ENCODE measurements at regions not wholly inside any gene's neighbourhood (a gene's known extent, or its start where the extent isn't known, plus 50 kb on each side); places are given as distances from the start of the nearest gene placed in this dataset.

- Histone ChIP-seq H4K8ac (replicated peaks; ENCODE audit: insufficient read length, low read depth, low read length) (no peak overlapping the region), H2BK12ac (ENCODE audit: insufficient read length, low read depth, low read length) (no peak overlapping the region), H3K79me1 (ENCODE audit: insufficient read depth, low read depth, low read length, poor library complexity, severe bottlenecking) (no peaks in the 10 kb centered on the region), H3K4ac (ENCODE audit: low read depth, low read length) (no peak overlapping the region), H4K5ac (ENCODE audit: insufficient read length, low read depth, low read length) (no peak overlapping the region), H3K14ac (ENCODE audit: insufficient read depth, low read length) (no peak overlapping the region), H3T11ph (ENCODE audit: low read length) (no peak overlapping the region), H2AK5ac (ENCODE audit: insufficient read length, low read length) (no peak overlapping the region), H2BK120ac (ENCODE audit: low read depth, low read length, poor library complexity, severe bottlenecking) (no peak overlapping the region), H2BK5ac (ENCODE audit: insufficient read length, low read length) (no peak overlapping the region), H3K9me3 (ENCODE audit: control insufficient read depth, low read depth, low read length) (no peaks in the 10 kb centered on the region), H2BK15ac (ENCODE audit: low read depth, low read length) (no peak overlapping the region), H3K9ac (ENCODE audit: extremely low read depth, insufficient read length, low read length) (no peak overlapping the region), H3K27ac (ENCODE audit: insufficient read length, low read depth, low read length) (no peak overlapping the region), H4K20me1 (ENCODE audit: control insufficient read depth, insufficient read depth, insufficient read length) (no peaks in the 10 kb centered on the region), H3K18ac (ENCODE audit: insufficient read length, low read depth, low read length) (no peak overlapping the region), H4K91ac (ENCODE audit: insufficient read length, low read depth, low read length) (no peak overlapping the region), H3K4me1 (ENCODE audit: insufficient read depth, low read length) (no peaks in the 10 kb centered on the region), H3K79me2 (ENCODE audit: insufficient read depth, low read length) (no peaks in the 10 kb centered on the region), H3K27me3 (ENCODE audit: insufficient read depth, low read length) (no peaks in the 10 kb centered on the region), H3K4me2 (ENCODE audit: insufficient read depth, insufficient read length, low read length) (no peak overlapping the region), H2BK20ac (ENCODE audit: low read depth, low read length, poor library complexity, severe bottlenecking) (no peak overlapping the region), H3K56ac (ENCODE audit: insufficient read length, low read depth, low read length) (no peak overlapping the region), H3K23ac (ENCODE audit: insufficient read length, low read depth, low read length) (no peak overlapping the region), H2AFZ (ENCODE audit: low read length) (no peak overlapping the region), H3K23me2 (ENCODE audit: insufficient read length, low read depth, low read length, poor library complexity, severe bottlenecking) (no peaks in the 10 kb centered on the region)
- Mint-ChIP-seq H3K27me3 (ENCODE audit: low read depth) (no peaks in the 10 kb centered on the region; the same call in 1 of the 2 replicates), H3K4me3 (no peak overlapping the region), H3K4me1 (peaks cover 8 to 14% of the 10 kb centered on the region in 2 experiments; a peak in 3 of 4 replicates), H3K9me3 (peaks cover 7 to 8% of the 10 kb centered on the region in 2 experiments), H3K27ac (no peak overlapping the region), H3K36me3 (ENCODE audit: insufficient read depth in 1 of 3, low read depth in 3 of 3) (peaks cover 0 to 4% (median 1%) of the 10 kb centered on the region in 3 experiments; a peak in 4 of 7 replicates)
- TF ChIP-seq CTCF (conservative IDR thresholded peaks at IDR 0.05) = no peak
- no CpG with 5 or more reads among the region's 4 CpGs for WGBS (ENCODE audit: extremely low coverage, insufficient read length, low lambda C conversion rate)
- DNase-seq = no peak
Measured at GRCh38 chr6:163922562-163922961, 508.0 kb downstream of the QKI start.

All from H9 (cell line).